COLO668 (cell line): ENCODE measurements at regions not wholly inside any gene's neighbourhood (a gene's known extent, or its start where the extent isn't known, plus 50 kb on each side); places are given as distances from the start of the nearest gene placed in this dataset.
A peak's percentile ranks its signal among the peaks of the same experiment; 100 is the strongest.

Experiments
- DNase-seq: peaks from one replicate; lab custom pipeline; 2025; ENCODE audit not compliant: unreplicated experiment; lab: John Stamatoyannopoulos, UW

GRCh38 chr9:106305428-106306133 lies 557.4 kb upstream of the ZNF462 start:
- no peak for DNase-seq

- no peak for DNase-seq
Observed at GRCh38 chr9:106307670-106308069, 555.3 kb upstream of the ZNF462 start.

- no peak for DNase-seq
Observed at GRCh38 chr9:106309925-106310324, 553.0 kb upstream of the ZNF462 start.

GRCh38 chr9:106310782-106311181 lies 552.2 kb upstream of the ZNF462 start:
- DNase-seq = no peak

GRCh38 chr9:106312906-106313305 lies 550.1 kb upstream of the ZNF462 start:
- DNase-seq = no peak

- DNase-seq = no peak
Observed at GRCh38 chr9:106314476-106314875, 548.5 kb upstream of the ZNF462 start.

- no peak for DNase-seq
Observed at GRCh38 chr9:106321394-106322180, 541.4 kb upstream of the ZNF462 start.

GRCh38 chr9:106322706-106323245 lies 540.2 kb upstream of the ZNF462 start:
- no peak for DNase-seq

GRCh38 chr9:106324053-106324585 lies 538.8 kb upstream of the ZNF462 start:
- no peak for DNase-seq

- DNase-seq = no peak
Observed at GRCh38 chr9:106324591-106325280, 538.2 kb upstream of the ZNF462 start.

- no peak for DNase-seq
Observed at GRCh38 chr9:106326493-106326892, 536.5 kb upstream of the ZNF462 start.

- DNase-seq = peak; percentile 47
Observed at GRCh38 chr9:106333481-106333880, 529.5 kb upstream of the ZNF462 start.

GRCh38 chr9:106334081-106334480 lies 528.9 kb upstream of the ZNF462 start:
- DNase-seq = no peak

- no peak for DNase-seq
Observed at GRCh38 chr9:106339882-106340281, 523.1 kb upstream of the ZNF462 start.

GRCh38 chr9:106350777-106351176 lies 512.2 kb upstream of the ZNF462 start:
- no peak for DNase-seq

- DNase-seq = no peak
Observed at GRCh38 chr9:106356924-106357323, 506.0 kb upstream of the ZNF462 start.

GRCh38 chr9:106358331-106358730 lies 504.6 kb upstream of the ZNF462 start:
- no peak for DNase-seq

- DNase-seq = no peak
Observed at GRCh38 chr9:106376689-106377088, 486.3 kb upstream of the ZNF462 start.

- no peak for DNase-seq
Observed at GRCh38 chr9:106383072-106383471, 479.9 kb upstream of the ZNF462 start.

GRCh38 chr9:106387965-106388364 lies 475.0 kb upstream of the ZNF462 start:
- no peak for DNase-seq

- no peak for DNase-seq
Observed at GRCh38 chr9:106393226-106393625, 469.7 kb upstream of the ZNF462 start.
